ENCODE measurements at regions not wholly inside any gene's neighbourhood (a gene's known extent, or its start where the extent isn't known, plus 50 kb on each side); places are given as distances from the start of the nearest gene placed in this dataset.

DNA sequence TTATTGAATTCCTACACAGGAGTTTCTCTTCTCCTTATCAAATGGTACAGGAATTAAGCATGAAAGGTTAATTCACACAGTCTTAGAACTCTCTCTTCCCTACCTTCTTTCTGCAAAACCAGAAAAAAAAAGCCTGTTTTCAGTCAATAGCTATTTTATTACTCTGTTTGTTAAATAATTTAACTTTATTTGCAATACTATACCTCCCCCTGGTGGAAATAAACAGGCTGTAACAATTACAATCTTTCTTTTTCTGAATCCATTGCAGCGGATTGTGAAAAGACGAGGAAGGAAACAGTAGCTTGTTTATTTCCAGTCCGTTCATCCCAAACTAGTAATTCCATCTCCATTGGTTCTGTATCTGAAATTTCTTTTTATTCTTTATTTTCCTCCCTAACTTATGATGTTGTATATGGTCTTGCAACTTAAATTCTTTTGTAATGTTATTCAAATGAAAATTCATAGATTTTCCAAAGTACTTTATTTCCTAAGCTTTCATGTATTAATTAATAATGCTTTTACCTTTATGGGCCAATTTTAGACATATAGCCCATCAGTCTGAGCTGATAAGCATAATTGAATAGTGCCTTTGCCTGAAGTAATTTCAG, 165.2 kb downstream of the SH3BP4 start:
- DNase-seq (ENCODE audit: low spot score), result no peak
- TF ChIP-seq, protein P1, sequence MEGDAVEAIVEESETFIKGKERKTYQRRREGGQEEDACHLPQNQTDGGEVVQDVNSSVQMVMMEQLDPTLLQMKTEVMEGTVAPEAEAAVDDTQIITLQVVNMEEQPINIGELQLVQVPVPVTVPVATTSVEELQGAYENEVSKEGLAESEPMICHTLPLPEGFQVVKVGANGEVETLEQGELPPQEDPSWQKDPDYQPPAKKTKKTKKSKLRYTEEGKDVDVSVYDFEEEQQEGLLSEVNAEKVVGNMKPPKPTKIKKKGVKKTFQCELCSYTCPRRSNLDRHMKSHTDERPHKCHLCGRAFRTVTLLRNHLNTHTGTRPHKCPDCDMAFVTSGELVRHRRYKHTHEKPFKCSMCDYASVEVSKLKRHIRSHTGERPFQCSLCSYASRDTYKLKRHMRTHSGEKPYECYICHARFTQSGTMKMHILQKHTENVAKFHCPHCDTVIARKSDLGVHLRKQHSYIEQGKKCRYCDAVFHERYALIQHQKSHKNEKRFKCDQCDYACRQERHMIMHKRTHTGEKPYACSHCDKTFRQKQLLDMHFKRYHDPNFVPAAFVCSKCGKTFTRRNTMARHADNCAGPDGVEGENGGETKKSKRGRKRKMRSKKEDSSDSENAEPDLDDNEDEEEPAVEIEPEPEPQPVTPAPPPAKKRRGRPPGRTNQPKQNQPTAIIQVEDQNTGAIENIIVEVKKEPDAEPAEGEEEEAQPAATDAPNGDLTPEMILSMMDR (IDR thresholded peaks at IDR 0.05; ENCODE audit: extremely low read depth, missing control alignments), result no peak

DNA sequence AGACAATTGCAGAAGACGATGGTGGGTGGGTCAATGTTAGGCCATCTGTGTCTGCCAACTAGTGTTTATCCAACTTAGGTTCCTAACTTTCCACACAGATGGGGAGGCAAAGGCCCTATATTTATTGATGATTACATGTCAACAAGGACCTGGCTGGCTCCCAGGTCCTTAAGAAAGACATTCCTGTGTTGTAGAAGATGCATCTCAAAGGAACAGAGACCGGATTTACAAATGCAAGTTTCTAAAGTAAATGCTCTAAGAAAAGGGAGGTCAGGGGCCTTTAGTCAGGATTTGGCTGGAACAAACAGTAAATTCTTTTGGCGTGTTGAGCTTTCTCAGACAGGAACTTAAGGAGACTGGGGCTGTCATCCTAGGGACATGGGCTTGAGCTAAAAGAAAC, 175.0 kb downstream of the SH3BP4 start:
- no peak for DNase-seq (ENCODE audit: low spot score)
- TF ChIP-seq, protein P1 (IDR thresholded peaks at IDR 0.05; ENCODE audit: extremely low read depth, missing control alignments), result no peak

GRCh38 chr2:235127931-235128330, 176.1 kb downstream of the SH3BP4 start:
- TF ChIP-seq, protein P1 (IDR thresholded peaks at IDR 0.05; ENCODE audit: extremely low read depth, missing control alignments), result no peak

GRCh38 chr2:235129850-235130249, 178.0 kb downstream of the SH3BP4 start:
- DNase-seq (ENCODE audit: low spot score), result no peak
- TF ChIP-seq, protein P1 (IDR thresholded peaks at IDR 0.05; ENCODE audit: extremely low read depth, missing control alignments), result no peak

More at GRCh38 chr2:235127931-235128330, 176.1 kb downstream of the SH3BP4 start:
- no peak for DNase-seq (ENCODE audit: low spot score)

- TF ChIP-seq, protein P1 (IDR thresholded peaks at IDR 0.05; ENCODE audit: extremely low read depth, missing control alignments), result no peak
Measured at GRCh38 chr2:235131334-235132305, 179.8 kb downstream of the SH3BP4 start.

DNA sequence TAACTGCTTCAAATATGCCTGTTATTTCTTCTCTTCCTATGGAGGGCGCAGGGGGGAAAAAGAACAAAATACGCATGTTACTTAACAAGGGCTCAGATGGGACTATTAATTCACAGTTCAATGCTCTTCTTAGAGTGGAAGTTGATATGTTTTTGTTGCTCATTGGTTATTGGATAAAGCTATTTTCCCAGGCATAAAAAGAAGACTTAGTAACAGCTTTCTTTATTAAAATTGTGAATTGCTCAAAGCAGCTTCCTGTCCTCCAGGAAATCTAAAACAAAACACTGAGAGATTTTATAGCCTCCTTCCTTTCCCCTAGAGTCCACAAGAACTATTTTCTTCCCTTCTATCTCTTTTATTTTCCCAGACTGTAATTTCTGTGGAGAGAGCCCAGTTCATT, 180.8 kb downstream of the SH3BP4 start:
- no peak for DNase-seq (ENCODE audit: low spot score)
- TF ChIP-seq, protein P1 (IDR thresholded peaks at IDR 0.05; ENCODE audit: extremely low read depth, missing control alignments), result no peak

More at GRCh38 chr2:235131334-235132305, 179.8 kb downstream of the SH3BP4 start:
- no peak for DNase-seq (ENCODE audit: low spot score)

DNA sequence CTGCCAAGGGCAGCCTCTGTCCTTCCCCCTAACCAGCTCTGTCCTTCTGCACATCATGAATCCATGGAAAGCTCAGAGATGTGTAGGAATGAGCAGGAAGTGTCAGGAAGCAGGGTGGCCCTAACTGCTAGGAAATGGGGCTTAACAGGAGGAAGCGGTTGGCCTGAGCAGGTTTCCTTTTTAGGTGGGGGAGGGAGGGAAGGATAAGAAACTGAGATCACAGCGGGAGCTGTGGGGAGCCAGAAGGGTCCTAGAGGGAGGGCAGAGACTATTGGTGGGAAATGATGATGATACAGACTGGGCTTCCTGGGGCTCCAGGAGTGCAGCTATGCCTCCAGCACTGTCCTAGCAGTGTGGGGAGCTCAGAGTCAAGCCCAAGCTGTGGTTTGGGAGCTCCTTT, 182.0 kb downstream of the SH3BP4 start:
- TF ChIP-seq, protein P1 (IDR thresholded peaks at IDR 0.05; ENCODE audit: extremely low read depth, missing control alignments), result no peak
- no peak for DNase-seq (ENCODE audit: low spot score)
